ENCODE measurements at regions not wholly inside any gene's neighbourhood (a gene's known extent, or its start where the extent isn't known, plus 50 kb on each side); places are given as distances from the start of the nearest gene placed in this dataset.

- TF ChIP-seq GATA3 (IDR thresholded peaks at IDR 0.05; ENCODE audit: low read depth, low read length) (no peak), GATA2 (IDR thresholded peaks at IDR 0.05; ENCODE audit: low read depth, low read length) (no peak)
Measured at GRCh38 chr6:9131616-9132015, 696.3 kb upstream of the SLC35B3 start.

Data from SH-SY5Y (cell line).